ENCODE measurements at regions not wholly inside any gene's neighbourhood (a gene's known extent, or its start where the extent isn't known, plus 50 kb on each side); places are given as distances from the start of the nearest gene placed in this dataset.

- no peak for TF ChIP-seq CTCF (IDR thresholded peaks at IDR 0.05; ENCODE audit: low read depth, low read length)
- TF ChIP-seq POLR2A (IDR thresholded peaks at IDR 0.05; ENCODE audit: extremely low read depth, insufficient read length) = no peak
Measured at GRCh38 chr6:91164105-91164504, 577.2 kb upstream of the MAP3K7 start.
